ENCODE measurements at regions not wholly inside any gene's neighbourhood (a gene's known extent, or its start where the extent isn't known, plus 50 kb on each side); places are given as distances from the start of the nearest gene placed in this dataset.
A peak's percentile ranks its signal among the peaks of the same experiment; 100 is the strongest.
"Not testable (repeated sequence)": the region's sequence is repeated elsewhere in the genome, so short reads cannot be mapped to it uniquely, and the experiment has no call there.

DNA sequence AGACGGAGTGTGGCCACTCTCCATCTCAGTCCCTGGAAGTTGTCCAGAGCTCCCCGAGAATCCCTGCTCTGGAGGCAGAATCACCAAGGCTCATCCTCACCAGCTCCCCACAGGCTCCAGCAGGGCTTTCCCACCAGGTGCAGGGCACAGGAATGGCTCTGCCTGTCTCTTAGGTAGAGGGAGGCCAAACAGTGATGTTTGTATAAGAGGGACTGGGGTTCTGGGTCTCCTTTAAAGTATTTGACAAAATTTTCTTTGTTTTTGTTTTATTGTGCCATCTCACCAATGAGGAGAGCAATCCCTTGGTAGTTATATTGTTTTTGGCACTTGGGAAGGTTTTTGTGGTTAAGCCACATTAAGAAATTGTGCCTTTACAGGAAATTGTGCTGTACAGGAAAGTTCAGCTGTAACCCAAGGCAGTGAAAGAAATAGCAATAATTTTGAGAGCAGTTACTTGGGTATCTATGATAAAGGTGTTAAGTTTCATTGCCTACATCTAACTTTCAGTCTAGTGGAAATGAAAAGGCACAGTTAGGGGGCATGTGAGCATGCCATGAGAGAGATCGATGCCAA lies 219.3 kb upstream of the PRSS58 start:
- Mint-ChIP-seq H3K9me3 (no peaks in the 10 kb centered on the region), H3K36me3 (ENCODE audit: low read depth) (no peaks in the 10 kb centered on the region), H3K27ac (peak overlapping the region; percentile 77), H3K27me3 (no peaks in the 10 kb centered on the region), H3K4me3 (peak overlapping the region; percentile 35), H3K4me1 (peaks cover 55% of the 10 kb centered on the region)
- ChIA-PET CTCF (interaction anchor here (0.8 to 2.3 kb wide), 6 partner anchors 9 to 31 kb away, joined by 3 to 11 read pairs (median 4); no protein-coding TSS in a partner anchor), POLR2A (no interaction called here)
- DNase-seq = no peak

DNA sequence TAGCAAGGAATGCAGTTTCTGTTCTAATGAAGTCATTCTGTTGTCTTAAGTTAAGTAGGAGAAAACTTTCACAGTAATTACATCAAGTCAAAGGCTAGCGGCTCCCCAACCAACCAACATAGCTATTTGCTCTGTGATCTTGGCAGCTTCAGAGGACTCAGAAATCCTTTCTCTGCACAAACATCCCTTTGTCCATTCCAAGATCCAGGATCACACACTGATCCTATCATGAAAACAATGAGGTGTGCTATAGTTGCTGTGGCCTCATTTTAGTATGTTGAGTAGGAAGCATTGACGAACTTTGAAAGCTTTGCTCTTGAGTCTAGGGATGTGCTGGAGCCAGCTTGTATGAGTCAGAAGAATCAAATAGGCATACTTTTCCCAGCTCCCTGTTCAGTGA lies 218.2 kb upstream of the PRSS58 start:
- Mint-ChIP-seq H3K4me1 (peaks cover 44% of the 10 kb centered on the region), H3K4me3 (no peak overlapping the region), H3K27ac (no peak overlapping the region), H3K27me3 (peaks cover 3% of the 10 kb centered on the region), H3K9me3 (no peaks in the 10 kb centered on the region), H3K36me3 (ENCODE audit: low read depth) (no peaks in the 10 kb centered on the region)
- ChIA-PET POLR2A (no interaction called here), CTCF (interaction anchor here (0.8 to 1.2 kb wide), 4 partner anchors 8 to 40 kb away, joined by 3 to 4 read pairs (median 3); no protein-coding TSS in a partner anchor)
- no peak for DNase-seq

DNA sequence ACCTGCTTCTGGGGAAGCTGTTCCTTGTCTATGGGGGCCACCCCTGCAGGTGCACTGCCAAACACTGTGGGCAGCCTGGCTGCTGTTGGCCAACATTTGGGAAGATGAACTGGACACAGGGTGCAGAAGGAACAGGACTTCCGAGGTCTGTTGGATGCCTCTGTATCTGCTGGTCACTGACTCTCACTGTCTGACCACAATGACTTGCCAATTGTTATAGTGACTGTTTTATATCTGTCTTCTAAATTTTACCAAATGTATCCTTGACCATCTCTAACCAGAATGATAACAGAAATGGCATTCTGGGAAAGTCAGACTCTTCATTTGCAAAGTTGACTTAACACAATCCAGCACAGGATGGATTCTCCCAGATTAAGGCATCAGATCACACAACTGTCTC lies 214.0 kb upstream of the PRSS58 start:
- Mint-ChIP-seq H3K36me3 (ENCODE audit: low read depth) (no peaks in the 10 kb centered on the region), H3K4me3 (no peak overlapping the region), H3K27ac (no peak overlapping the region), H3K9me3 (no peaks in the 10 kb centered on the region), H3K4me1 (peaks cover 30% of the 10 kb centered on the region), H3K27me3 (peaks cover 3% of the 10 kb centered on the region)
- ChIA-PET CTCF (no interaction called here), POLR2A (no interaction called here)
- DNase-seq = no peak

DNA sequence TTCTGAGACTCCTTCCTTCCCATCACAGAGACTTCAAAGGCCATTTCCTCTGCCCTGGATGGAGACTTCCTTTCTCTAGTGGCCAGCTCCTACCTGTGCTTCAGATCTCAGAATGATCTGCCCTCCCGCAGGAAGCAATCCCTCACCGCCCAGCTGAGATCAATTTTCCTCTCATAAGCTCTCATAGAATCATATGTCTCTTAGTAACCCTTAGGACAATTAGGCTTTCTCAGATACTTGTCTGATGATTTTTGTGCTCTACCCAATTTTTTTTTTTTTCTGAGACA lies 212.6 kb upstream of the PRSS58 start:
- Mint-ChIP-seq H3K36me3 (ENCODE audit: low read depth) (no peaks in the 10 kb centered on the region), H3K4me3 (no peak overlapping the region), H3K4me1 (peaks cover 23% of the 10 kb centered on the region), H3K9me3 (no peaks in the 10 kb centered on the region), H3K27ac (peak overlapping the region; percentile 69), H3K27me3 (peaks cover 3% of the 10 kb centered on the region)
- CTCF ChIA-PET = interaction anchor here (0.6 to 2.0 kb wide), 4 partner anchors 8 to 108 kb away, joined by 3 to 4 read pairs (median 4); no protein-coding TSS in a partner anchor
- DNase-seq = no peak
- POLR2A ChIA-PET = interaction anchor here (0.6 kb wide), 1 partner anchor 1115 kb away, joined by 3 read pairs; no protein-coding TSS in a partner anchor

DNA sequence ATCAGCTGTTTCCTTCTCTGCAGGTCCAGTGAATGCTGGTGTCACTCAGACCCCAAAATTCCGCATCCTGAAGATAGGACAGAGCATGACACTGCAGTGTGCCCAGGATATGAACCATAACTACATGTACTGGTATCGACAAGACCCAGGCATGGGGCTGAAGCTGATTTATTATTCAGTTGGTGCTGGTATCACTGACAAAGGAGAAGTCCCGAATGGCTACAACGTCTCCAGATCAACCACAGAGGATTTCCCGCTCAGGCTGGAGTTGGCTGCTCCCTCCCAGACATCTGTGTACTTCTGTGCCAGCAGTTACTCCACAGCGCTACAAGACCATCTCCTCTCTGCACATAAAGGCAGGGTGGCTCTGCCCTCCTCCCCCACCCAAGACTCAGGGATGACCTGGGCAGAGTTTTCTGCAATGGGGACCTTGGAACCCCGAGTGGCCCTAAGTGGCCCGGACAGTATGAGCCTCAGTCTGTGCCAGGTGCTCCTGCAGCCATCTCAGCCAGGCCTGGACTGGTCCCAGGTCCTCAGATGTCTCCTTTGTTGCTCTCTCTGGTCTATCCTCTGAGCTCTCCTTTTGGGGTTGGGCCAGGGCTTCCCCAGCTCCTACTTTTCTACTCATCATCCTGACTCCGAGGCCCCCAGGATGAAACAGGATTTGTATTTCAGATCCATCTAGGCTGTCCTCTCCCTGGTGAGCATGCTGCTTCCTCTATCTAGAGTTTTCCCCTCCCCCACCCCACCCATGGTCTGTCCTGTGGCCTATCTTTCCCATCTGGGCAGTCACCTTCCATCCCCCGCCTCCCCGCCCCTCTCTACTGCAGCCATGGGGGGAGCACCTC lies 212.1 kb upstream of the PRSS58 start:
- Mint-ChIP-seq H3K4me3 (no peak overlapping the region), H3K27ac (peak overlapping the region; percentile 43), H3K27me3 (peaks cover 3% of the 10 kb centered on the region), H3K9me3 (no peaks in the 10 kb centered on the region), H3K36me3 (ENCODE audit: low read depth) (no peaks in the 10 kb centered on the region), H3K4me1 (peaks cover 23% of the 10 kb centered on the region)
- ChIA-PET CTCF (interaction anchor here (0.6 to 2.0 kb wide), 6 partner anchors 8 to 107 kb away, joined by 3 to 4 read pairs (median 4); no protein-coding TSS in a partner anchor), POLR2A (interaction anchor here (0.6 kb wide), 1 partner anchor 1114 kb away, joined by 3 read pairs; no protein-coding TSS in a partner anchor)
- DNase-seq = no peak

DNA sequence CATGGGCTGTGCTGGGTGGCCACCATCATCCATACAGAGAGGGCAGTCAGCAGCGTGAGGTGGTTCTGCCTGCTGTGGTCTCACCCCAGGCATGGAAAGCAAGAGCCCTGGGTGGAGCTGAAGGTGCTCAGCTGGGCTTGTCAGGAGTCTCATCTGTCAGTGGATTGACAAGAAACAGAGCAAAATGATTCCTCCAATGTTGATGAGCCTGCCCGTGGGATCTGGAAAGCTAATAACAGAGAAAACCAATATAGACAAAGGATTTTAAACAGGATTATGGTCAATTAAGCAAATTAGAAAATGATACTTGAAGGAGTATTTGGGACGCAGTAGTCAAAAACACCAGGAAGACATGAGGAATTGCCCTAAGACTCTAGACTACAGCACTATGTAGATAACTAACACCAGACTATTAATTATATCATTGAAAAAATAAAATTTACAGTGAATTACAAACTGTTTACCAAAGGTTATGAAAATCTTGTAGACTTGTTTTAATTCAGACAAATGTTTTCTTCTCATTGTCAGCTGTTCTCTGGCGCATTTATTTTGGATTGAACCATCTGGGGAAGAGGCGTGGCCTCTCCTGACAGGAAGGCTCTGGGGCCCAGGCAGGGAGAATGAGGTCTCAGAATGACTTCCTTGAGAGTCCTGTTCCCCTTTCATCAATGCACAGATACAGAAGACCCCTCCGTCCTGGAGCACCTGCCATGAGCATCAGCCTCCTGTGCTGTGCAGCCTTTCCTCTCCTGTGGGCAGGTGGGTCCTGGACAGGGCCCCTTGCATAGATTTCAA lies 211.2 kb upstream of the PRSS58 start:
- DNase-seq = no peak
- Mint-ChIP-seq H3K27ac (no peak overlapping the region), H3K36me3 (ENCODE audit: low read depth) (no peaks in the 10 kb centered on the region), H3K27me3 (peaks cover 3% of the 10 kb centered on the region), H3K4me1 (peaks cover 22% of the 10 kb centered on the region), H3K9me3 (no peaks in the 10 kb centered on the region), H3K4me3 (peak overlapping the region; percentile 43)
- ChIA-PET CTCF (interaction anchor here (0.7 to 2.0 kb wide), 5 partner anchors 9 to 83 kb away, joined by 3 to 4 read pairs (median 3); no protein-coding TSS in a partner anchor), POLR2A (no interaction called here)

DNA sequence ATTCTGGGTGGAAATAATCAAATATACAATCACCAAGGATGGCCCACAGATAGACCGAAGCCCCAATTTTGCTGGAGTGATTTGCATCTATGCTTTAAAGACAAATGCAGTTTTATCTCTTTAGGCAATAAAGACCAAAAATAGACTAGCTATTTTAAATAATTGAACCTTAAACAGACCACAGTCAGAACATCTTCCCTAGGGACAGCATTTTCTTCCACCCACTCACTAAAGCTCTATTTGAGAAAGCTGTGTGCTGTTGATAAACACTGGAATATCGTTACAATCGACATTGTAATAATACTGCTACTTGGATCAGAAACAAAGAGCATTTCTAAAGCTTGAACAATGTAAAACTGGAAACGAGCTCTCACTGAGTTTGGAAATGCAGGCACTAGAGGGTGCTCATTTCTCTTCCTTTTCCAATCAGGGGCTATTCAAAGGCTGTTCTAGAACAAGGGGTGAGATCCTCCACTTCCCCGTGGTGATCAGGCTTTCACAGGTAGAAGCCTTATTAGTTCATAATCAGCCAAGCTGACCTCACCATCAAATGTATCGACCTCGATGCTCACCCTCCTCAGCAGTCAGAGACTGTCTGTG lies 209.3 kb upstream of the PRSS58 start:
- H3K9me3 Mint-ChIP-seq; H3K27ac Mint-ChIP-seq; POLR2A ChIA-PET; H3K27me3 Mint-ChIP-seq; DNase-seq; H3K36me3 Mint-ChIP-seq (ENCODE audit: low read depth); H3K4me3 Mint-ChIP-seq: not testable (repeated sequence)
- H3K4me1 Mint-ChIP-seq = peaks cover 35% of the 10 kb centered on the region
- CTCF ChIA-PET = interaction anchor here (0.6 to 1.0 kb wide), 3 partner anchors 9 to 30 kb away, joined by 3 read pairs; no protein-coding TSS in a partner anchor

DNA sequence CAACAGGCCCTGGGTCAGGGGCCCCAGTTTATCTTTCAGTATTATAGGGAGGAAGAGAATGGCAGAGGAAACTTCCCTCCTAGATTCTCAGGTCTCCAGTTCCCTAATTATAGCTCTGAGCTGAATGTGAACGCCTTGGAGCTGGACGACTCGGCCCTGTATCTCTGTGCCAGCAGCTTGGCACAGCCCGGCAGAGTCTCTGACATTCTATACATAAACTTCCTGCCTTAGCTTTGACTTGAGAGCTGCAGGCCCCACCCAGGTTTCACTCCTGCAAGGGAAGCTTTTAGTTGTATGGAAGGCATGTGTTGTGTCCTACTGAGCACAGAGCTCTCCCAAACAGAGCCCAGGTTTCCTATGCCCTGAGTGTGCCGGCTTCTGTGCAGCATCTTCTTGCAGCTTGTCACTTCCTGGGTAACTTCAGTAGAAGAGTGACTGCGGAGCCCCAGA lies 205.6 kb upstream of the PRSS58 start:
- DNase-seq = peak; percentile 31
- Mint-ChIP-seq H3K36me3 (ENCODE audit: low read depth) (no peaks in the 10 kb centered on the region), H3K27ac (peak overlapping the region; percentile 97), H3K27me3 (no peaks in the 10 kb centered on the region), H3K4me1 (peaks cover 51% of the 10 kb centered on the region), H3K4me3 (peak overlapping the region; percentile 75), H3K9me3 (no peaks in the 10 kb centered on the region)
- CTCF ChIA-PET = interaction anchor here (0.6 to 2.4 kb wide), 9 partner anchors 9 to 348 kb away, joined by 3 to 11 read pairs (median 4); no protein-coding TSS in a partner anchor
- POLR2A ChIA-PET = interaction anchor here (0.7 kb wide), 1 partner anchor 1987 kb away, joined by 3 read pairs; no protein-coding TSS in a partner anchor

DNA sequence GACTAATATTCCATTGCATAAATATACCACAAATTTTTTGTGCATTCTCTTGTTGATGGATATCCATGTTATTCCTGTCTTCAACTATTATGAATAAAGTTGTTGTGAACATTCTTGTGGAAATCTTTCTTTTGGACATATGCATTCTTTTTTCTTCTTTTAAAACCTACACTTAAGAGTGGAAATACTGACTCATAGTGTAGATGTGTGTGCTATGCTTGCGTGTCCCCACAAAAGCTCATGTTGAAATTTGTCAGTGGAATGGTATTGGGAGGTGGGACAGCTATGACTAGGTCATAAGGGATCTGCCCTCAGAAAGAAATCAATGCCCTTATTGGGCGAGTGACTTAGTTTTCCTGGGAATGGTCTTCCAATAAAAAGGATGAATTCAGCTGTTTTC lies 203.6 kb upstream of the PRSS58 start:
- Mint-ChIP-seq H3K27ac (no peak overlapping the region), H3K4me3 (no peak overlapping the region), H3K36me3 (ENCODE audit: low read depth) (no peaks in the 10 kb centered on the region), H3K9me3 (no peaks in the 10 kb centered on the region), H3K27me3 (no peaks in the 10 kb centered on the region), H3K4me1 (peaks cover 57% of the 10 kb centered on the region)
- ChIA-PET POLR2A (no interaction called here), CTCF (interaction anchor here (1.7 to 3.9 kb wide), 3 partner anchors 15 to 60 kb away, joined by 4 to 16 read pairs (median 5); no protein-coding TSS in a partner anchor)
- no peak for DNase-seq

DNA sequence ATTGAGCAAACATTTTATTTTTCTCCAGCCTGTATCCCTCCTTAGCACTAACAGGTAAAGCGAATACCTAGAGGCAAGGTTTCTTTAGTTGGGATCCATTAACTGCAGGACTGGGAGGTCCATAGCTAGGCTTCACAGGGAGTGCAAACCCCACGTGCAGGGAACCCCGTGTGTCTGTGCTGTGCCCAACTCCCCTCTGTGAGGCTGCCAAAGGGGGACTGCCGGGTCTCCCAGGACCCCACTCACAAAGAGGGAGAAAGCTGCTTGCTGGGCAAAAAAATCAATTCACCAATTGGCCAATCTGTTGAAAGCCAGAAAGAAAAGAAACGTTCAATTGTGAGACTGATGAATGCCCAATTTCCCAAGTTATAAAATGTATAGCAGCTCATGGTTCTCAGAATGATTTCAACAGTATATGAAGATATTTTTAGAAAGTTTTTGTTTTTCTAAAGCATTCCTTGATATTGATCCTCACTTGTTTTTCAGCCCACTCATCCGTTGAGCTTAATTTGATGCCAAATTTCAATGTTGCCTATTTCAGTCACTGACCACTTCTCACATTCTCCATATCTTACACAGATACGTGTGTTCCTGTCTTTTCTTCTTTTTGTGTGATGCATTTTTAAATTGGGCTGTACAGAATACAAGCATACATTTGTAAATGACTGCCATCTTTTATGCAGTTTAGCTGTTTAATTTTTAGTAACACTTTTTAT lies 202.7 kb upstream of the PRSS58 start:
- no peaks in the 10 kb centered on the region for H3K9me3 Mint-ChIP-seq
- no peak overlapping the region for H3K4me3 Mint-ChIP-seq
- peaks cover 56% of the 10 kb centered on the region for H3K4me1 Mint-ChIP-seq
- ChIA-PET CTCF (interaction anchor here (0.9 to 3.9 kb wide), 6 partner anchors 9 to 61 kb away, joined by 3 to 16 read pairs (median 4); no protein-coding TSS in a partner anchor), POLR2A (no interaction called here)
- H3K27ac Mint-ChIP-seq = no peak overlapping the region
- H3K27me3 Mint-ChIP-seq = no peaks in the 10 kb centered on the region
- H3K36me3 Mint-ChIP-seq (ENCODE audit: low read depth) = no peaks in the 10 kb centered on the region
- no peak for DNase-seq

DNA sequence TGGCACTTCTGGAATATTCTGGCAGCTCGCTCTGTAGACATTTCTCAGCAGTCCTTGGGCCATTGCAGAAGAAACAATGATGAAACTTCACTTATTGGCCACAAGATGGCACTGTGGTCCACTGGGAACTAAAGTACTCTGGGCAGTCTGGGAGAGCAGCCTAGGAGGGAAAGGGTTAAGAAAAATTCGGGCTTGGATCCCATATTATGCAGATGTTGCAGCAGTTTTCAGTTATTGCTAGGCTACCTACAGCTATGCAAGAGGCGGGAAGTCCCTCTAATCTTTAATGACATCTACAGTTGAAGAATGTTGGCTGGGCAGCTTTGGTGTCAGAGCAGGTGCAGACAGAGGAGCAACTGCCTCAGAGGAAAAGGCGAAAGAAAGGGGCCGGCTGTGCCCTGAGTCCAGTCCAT lies 201.7 kb upstream of the PRSS58 start:
- no peaks in the 10 kb centered on the region for H3K9me3 Mint-ChIP-seq
- peaks cover 63% of the 10 kb centered on the region for H3K4me1 Mint-ChIP-seq
- POLR2A ChIA-PET = interaction anchor here (0.7 kb wide), 1 partner anchor 554 kb away, joined by 3 read pairs; no protein-coding TSS in a partner anchor
- H3K27me3 Mint-ChIP-seq = no peaks in the 10 kb centered on the region
- CTCF ChIA-PET = interaction anchor here (0.9 to 3.9 kb wide), 5 partner anchors 10 to 24 kb away, joined by 3 to 16 read pairs (median 3); no protein-coding TSS in a partner anchor
- DNase-seq = peak; percentile 45
- H3K27ac Mint-ChIP-seq = no peak overlapping the region
- no peak overlapping the region for H3K4me3 Mint-ChIP-seq
- H3K36me3 Mint-ChIP-seq (ENCODE audit: low read depth) = no peaks in the 10 kb centered on the region
